ENCODE measurements at regions not wholly inside any gene's neighbourhood (a gene's known extent, or its start where the extent isn't known, plus 50 kb on each side); places are given as distances from the start of the nearest gene placed in this dataset.

- no peak for TF ChIP-seq MAFK (IDR thresholded peaks at IDR 0.05; ENCODE audit: low read depth, low read length)
- TF ChIP-seq CEBPB (IDR thresholded peaks at IDR 0.05; ENCODE audit: low read depth, low read length) = no peak
- no peak for TF ChIP-seq CTCF (conservative IDR thresholded peaks at IDR 0.05; ENCODE audit: low read depth, low read length)
- no peak for TF ChIP-seq MXI1 (IDR thresholded peaks at IDR 0.05; ENCODE audit: borderline replicate concordance, low read depth, low read length)
- TF ChIP-seq POLR2A (IDR thresholded peaks at IDR 0.05; ENCODE audit: low read depth, low read length) = no peak
- no peak for TF ChIP-seq RFX5 (IDR thresholded peaks at IDR 0.05; ENCODE audit: low read depth, low read length)
- TF ChIP-seq RCOR1 (IDR thresholded peaks at IDR 0.05; ENCODE audit: insufficient replicate concordance, low read length) = no peak
- no peak for TF ChIP-seq SMC3 (IDR thresholded peaks at IDR 0.05; ENCODE audit: low read depth, low read length)
- TF ChIP-seq FOS (IDR thresholded peaks at IDR 0.05; ENCODE audit: low read depth, low read length) = no peak
- no peak for TF ChIP-seq RAD21 (IDR thresholded peaks at IDR 0.05; ENCODE audit: low read length)
Observed at GRCh38 chr15:87572381-87572910, 684.1 kb downstream of the NTRK3 start.
